Smooth muscle cell of the brain vasculature (primary cell): ENCODE measurements at regions not wholly inside any gene's neighbourhood (a gene's known extent, or its start where the extent isn't known, plus 50 kb on each side); places are given as distances from the start of the nearest gene placed in this dataset.
A peak's percentile ranks its signal among the peaks of the same experiment; 100 is the strongest.
"Not testable (repeated sequence)": the region's sequence is repeated elsewhere in the genome, so short reads cannot be mapped to it uniquely, and the experiment has no call there.

Experiments
- DNase-seq: peaks from one replicate; pipeline ENCODE4 v3.0.0-alpha.2; 2012; ENCODE audit warnings: low read depth, low spot score

DNA sequence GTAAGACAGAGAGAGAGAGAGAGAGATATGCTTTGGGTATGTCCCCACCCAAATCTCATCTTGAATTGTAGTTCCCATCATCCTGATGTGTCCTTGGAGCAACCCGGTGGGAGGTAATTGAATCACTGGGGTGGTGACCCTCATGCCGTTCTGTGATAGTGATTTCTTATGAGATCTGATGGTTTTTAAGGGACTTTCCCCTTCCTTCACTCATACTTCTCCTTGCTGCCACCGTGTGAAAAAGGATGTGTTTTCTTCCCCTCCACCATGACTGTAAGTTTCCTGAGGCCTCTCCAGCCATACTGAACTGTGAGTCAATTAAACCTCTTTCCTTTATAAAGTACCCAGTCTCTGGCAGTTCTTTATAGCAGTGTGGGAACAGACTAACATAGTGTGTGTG lies 60.3 kb downstream of the EOMES start:
- no peak for DNase-seq

- no peak for DNase-seq
Observed at GRCh38 chr3:27659279-27660021, 62.7 kb downstream of the EOMES start.

GRCh38 chr3:27658741-27659140 lies 63.4 kb downstream of the EOMES start:
- DNase-seq: no peak

- DNase-seq: no peak
Observed at GRCh38 chr3:27657871-27658270, 64.3 kb downstream of the EOMES start.

GRCh38 chr3:27657404-27657803 lies 64.7 kb downstream of the EOMES start:
- no peak for DNase-seq

- no peak for DNase-seq
Observed at GRCh38 chr3:27656790-27657189, 65.3 kb downstream of the EOMES start.

GRCh38 chr3:27655547-27655946 lies 66.6 kb downstream of the EOMES start:
- DNase-seq: no peak

DNA sequence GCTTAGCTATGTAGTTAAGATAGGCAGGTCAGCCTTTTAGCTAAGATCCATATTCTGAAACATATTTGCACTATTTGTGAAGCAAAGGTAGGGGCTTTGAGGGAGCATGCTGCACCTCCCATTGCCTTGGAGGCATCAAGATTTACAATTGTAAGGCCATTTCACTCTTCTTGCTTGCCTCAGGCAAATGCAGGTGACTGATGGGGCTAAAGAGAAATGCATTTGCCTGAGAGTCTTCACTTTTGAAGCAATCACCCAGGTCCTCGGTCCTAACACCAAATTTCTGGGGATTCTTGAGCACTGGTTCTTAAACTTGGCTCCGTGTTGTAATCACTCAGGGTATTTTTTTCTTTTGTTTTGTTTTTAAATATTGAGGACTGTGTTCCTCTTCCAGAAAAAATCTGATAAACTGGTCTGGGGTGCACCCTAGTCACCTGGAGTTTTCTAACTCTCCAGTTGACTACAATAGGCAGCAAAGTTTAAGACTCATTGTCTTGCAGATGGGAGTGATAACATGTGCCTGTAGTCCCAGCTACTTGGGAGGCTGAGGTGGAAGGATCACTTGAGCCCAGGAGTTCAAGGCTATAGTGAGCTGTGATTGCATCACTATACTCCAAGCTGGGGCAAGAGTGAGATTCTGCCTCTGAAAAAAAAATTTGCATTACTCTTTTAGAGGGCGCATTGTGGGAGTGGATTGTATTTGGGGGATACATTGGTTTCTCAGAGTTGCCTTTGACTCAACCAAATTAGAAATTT lies 68.1 kb downstream of the EOMES start:
- DNase-seq: no peak

DNA sequence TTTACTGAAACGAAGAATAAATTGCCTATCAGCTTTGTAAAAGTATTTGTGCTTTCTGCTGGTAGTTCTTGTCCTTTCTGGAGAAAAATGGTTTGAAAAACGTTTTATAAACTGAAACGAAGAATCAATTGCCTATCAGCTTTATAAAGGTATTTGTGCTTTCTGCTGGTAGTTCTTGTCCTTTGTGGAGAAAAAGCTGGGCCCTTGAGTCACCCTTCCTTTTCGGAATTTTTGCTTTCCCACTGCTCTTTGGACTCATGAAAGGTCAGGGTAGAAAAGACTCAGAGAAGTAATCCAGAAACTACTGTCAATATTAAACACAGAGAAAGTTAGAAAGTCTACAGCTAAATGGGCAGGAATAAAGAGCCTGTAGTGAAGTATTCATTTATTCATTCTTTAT lies 72.8 kb downstream of the EOMES start:
- no peak for DNase-seq

DNA sequence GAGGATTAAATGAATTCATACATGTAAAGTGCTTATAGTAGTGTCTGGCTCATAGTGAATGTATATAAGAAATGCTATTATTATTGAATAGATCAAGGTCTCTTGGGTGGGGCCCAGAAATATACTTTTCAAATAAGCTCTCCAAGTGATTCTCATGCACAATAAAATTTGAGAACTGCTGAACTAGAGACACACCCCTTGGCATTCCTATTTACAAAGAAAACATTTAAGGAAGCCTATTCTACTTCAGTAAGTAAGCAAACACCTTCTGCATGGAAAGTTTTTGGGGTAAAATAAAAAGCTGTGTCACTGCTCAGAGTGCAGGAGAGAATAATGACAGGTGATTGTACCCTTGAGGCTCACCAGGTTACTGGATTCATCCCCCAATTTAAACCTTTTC lies 75.2 kb downstream of the EOMES start:
- DNase-seq: no peak

GRCh38 chr3:27644941-27645340 lies 77.2 kb downstream of the EOMES start:
- DNase-seq: no peak

DNA sequence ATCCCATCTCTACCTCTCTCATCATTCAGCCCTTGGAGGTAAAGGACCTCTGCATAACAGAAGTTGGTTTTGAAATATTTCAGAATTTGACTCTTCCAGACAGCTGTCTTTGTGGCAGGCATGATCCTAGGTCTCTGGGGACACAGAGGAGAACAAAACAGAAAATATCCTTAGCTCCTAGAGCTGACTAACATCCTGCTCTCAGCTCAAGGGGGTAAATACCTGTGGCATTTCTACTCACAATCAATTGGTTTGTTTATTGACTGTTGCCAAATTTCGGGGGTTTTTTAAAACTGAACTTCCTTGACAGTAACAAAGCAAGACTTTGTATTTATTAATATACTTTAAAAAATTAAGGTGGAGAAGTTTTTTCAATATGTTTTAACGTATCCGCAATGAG lies 78.8 kb downstream of the EOMES start:
- no peak for DNase-seq

DNA sequence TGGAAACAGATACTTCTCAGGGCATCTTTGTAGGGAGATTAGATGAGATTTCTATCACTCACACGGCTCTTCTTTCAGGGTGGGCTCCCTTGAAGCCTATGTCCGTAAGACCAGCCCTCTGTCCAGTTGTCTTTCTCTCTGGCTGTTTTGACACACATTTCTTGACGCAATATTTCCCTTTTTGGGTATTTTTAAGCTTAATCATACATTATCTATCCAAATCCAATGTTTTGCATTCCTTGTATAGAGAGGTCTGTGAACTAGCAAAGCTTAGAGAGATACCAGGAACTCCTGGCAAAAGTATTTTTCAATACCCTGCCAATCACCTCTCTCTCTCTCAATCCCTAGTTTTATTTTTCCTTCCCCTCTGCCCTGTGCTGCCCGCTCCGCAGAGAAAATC lies 79.3 kb downstream of the EOMES start:
- no peak for DNase-seq

DNA sequence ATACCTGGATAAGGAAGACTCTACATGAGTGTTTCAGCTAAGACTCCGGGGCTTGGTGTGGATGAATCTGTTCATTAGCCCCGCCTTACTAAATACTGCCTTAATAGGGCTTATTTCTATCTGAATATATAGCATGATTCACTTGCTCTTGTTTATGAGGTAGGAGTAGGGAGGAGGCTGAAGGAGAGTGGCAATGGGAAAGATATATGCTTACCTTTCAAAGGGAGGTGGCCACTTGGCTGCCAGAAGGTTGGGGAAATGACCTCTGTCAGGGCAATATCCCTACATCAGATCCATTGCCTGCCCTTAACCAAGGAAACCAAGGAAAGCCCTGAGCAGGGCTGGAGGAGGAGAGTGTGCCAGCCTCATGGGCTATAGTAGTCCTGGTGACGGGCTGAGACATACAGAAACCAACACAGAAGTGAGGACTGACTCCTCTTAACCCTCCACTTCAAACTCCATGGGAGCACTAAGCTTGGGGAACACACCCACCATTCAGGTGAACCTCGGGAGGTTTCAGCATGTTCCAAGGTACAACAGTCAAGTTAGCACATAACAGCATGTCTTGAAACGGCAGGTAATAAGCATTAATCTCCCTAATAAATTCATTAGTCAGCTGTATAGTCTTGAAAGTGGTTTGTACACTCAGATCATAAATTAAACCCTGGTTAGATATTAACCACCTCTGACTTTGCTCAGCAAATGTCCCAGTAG lies 80.1 kb downstream of the EOMES start:
- DNase-seq: no peak

- DNase-seq: no peak
Observed at GRCh38 chr3:27641271-27641800, 80.8 kb downstream of the EOMES start.

DNA sequence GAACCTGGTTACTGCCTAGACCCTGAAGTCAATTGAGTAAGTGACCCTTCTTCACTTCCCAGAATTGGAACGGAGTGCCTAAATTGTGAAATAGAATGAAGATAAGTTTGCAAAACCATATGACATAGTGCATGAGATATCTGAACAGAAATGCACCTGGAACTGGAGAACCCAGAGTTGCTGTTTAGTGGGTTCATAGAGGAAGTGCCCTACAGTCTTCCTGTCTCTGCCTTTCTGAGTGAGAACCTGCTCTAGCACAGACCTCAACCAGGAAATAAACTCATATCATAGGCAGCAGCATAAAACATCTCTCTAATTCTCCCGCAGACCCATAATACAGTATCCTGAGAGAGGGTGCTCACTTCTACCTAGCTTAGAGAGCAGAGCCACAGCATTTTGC lies 82.9 kb downstream of the EOMES start:
- DNase-seq: no peak

GRCh38 chr3:27638594-27638993 lies 83.5 kb downstream of the EOMES start:
- DNase-seq: no peak

DNA sequence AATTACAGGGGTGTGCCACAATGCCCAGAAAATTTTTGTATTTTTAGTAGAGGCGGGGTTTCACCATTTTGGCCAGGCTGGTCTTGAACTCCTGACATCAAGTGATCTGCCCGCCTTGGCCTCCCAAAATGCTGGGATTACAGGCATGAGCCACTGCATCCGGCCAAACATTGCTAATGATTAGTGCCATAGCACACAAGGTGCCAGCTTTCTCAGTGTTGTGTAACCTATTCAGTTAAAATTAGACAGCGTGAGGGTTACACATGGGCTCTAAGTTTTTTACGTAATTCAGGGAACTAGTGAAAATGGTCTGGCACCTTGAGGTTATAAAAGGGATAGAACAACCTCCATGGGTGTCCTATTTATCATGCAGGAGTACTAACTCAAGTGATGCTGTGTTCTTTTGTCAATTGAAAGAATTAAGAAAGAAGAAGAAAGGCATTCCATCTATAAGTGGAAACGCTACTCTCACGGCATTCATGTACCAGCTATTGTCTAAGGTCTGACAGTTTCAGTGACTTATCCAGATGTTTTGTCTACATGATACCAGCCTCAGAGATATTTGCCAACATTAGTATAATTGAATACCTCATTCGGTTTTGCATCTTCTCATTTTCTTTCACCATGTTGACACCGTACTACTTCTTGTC lies 84.7 kb downstream of the EOMES start:
- no peak for DNase-seq

DNA sequence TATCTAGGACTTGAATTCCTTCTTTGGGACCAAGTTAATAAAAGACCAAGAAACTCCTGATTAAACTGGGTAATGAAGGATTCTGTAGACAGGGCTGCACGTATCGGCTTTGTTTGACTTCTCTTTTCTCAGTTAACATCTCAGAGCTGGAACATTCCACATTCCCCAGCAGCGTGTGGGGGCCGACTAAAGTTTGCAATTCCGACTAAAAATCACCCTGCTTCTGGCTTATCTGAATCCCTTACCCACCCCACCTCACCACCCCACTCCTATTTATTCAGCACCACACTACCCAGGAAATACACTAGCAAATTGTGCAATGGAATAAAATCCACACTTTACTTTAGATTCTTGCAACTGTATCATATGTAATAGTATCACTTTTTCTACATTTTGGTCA lies 87.1 kb downstream of the EOMES start:
- not testable (repeated sequence) for DNase-seq

DNA sequence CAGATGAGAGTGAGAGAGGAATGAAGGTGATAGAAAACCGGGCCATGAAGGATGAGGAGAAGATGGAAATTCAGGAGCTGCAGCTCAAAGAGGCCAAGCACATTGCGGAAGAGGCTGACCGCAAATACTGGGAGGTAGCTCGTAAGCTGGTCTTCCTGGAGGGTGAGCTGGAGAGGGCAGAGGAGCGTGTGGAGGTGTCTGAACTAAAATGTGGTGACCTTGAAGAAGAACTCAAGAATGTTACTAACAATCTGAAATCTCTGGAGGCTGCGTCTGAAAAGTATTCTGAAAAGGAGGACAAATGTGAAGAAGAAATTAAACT lies 88.9 kb downstream of the EOMES start:
- no peak for DNase-seq

DNA sequence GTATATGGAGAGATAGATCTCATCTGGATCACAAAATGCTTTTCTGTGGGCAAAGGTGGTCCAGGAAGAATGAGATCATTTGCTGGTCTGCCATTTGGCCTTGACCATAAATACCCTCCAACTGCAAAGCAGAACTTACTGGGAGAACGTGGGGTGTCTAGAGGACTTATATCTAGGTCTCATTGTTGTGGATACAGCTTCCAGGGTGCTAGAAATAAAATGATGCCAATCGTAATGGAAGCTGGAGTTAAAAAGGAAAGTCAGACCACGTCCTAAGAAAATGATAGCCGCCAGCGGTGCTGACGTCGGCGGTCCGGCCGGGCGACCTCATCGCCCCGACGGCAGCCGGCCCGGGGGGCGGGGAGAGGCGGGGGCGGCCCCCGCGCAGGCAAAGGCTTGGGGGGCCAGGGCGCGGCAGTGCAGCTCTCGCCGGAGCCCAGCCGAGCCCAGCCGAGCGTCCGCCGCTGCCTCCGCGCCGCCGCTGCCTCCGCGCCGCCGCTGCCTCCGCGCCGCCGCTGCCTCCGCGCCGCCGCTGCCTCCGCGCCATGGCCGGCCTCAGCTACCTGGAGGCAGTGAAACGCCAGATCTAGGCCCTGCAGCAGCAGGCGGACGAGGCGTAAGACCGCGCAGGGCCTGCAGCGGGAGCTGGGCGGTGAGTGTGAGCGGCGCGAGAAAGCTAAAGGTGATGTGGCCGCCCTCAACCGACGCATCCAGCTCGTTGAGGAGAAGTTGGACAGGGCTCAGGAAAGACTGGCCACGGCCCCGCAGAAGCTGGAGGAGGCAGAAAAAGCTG lies 89.5 kb downstream of the EOMES start:
- peak; percentile 32 for DNase-seq
